ENCODE measurements at regions not wholly inside any gene's neighbourhood (a gene's known extent, or its start where the extent isn't known, plus 50 kb on each side); places are given as distances from the start of the nearest gene placed in this dataset.

- TF ChIP-seq EZH2phosphoT487 (IDR thresholded peaks at IDR 0.05; ENCODE audit: unreplicated experiment) (no peak), ZNF114 (CRISPR knock-in tag; IDR thresholded peaks at IDR 0.05) (no peak), CREB1 (CRISPR knock-in tag; IDR thresholded peaks at IDR 0.05; ENCODE audit: low read depth) (no peak), ETS1 (IDR thresholded peaks at IDR 0.05) (no peak), REST (IDR thresholded peaks at IDR 0.05; ENCODE audit: unreplicated experiment) (no peak), POLR2AphosphoS5 (IDR thresholded peaks at IDR 0.05; ENCODE audit: low read depth) (no peak), STAT1 (IDR thresholded peaks at IDR 0.05; ENCODE audit: unreplicated experiment) (no peak), ZNF331 (CRISPR knock-in tag; IDR thresholded peaks at IDR 0.05; ENCODE audit: low read depth) (no peak), NANOG (IDR thresholded peaks at IDR 0.05; ENCODE audit: borderline replicate concordance) (no peak)
- TF ChIP-seq, protein P1, sequence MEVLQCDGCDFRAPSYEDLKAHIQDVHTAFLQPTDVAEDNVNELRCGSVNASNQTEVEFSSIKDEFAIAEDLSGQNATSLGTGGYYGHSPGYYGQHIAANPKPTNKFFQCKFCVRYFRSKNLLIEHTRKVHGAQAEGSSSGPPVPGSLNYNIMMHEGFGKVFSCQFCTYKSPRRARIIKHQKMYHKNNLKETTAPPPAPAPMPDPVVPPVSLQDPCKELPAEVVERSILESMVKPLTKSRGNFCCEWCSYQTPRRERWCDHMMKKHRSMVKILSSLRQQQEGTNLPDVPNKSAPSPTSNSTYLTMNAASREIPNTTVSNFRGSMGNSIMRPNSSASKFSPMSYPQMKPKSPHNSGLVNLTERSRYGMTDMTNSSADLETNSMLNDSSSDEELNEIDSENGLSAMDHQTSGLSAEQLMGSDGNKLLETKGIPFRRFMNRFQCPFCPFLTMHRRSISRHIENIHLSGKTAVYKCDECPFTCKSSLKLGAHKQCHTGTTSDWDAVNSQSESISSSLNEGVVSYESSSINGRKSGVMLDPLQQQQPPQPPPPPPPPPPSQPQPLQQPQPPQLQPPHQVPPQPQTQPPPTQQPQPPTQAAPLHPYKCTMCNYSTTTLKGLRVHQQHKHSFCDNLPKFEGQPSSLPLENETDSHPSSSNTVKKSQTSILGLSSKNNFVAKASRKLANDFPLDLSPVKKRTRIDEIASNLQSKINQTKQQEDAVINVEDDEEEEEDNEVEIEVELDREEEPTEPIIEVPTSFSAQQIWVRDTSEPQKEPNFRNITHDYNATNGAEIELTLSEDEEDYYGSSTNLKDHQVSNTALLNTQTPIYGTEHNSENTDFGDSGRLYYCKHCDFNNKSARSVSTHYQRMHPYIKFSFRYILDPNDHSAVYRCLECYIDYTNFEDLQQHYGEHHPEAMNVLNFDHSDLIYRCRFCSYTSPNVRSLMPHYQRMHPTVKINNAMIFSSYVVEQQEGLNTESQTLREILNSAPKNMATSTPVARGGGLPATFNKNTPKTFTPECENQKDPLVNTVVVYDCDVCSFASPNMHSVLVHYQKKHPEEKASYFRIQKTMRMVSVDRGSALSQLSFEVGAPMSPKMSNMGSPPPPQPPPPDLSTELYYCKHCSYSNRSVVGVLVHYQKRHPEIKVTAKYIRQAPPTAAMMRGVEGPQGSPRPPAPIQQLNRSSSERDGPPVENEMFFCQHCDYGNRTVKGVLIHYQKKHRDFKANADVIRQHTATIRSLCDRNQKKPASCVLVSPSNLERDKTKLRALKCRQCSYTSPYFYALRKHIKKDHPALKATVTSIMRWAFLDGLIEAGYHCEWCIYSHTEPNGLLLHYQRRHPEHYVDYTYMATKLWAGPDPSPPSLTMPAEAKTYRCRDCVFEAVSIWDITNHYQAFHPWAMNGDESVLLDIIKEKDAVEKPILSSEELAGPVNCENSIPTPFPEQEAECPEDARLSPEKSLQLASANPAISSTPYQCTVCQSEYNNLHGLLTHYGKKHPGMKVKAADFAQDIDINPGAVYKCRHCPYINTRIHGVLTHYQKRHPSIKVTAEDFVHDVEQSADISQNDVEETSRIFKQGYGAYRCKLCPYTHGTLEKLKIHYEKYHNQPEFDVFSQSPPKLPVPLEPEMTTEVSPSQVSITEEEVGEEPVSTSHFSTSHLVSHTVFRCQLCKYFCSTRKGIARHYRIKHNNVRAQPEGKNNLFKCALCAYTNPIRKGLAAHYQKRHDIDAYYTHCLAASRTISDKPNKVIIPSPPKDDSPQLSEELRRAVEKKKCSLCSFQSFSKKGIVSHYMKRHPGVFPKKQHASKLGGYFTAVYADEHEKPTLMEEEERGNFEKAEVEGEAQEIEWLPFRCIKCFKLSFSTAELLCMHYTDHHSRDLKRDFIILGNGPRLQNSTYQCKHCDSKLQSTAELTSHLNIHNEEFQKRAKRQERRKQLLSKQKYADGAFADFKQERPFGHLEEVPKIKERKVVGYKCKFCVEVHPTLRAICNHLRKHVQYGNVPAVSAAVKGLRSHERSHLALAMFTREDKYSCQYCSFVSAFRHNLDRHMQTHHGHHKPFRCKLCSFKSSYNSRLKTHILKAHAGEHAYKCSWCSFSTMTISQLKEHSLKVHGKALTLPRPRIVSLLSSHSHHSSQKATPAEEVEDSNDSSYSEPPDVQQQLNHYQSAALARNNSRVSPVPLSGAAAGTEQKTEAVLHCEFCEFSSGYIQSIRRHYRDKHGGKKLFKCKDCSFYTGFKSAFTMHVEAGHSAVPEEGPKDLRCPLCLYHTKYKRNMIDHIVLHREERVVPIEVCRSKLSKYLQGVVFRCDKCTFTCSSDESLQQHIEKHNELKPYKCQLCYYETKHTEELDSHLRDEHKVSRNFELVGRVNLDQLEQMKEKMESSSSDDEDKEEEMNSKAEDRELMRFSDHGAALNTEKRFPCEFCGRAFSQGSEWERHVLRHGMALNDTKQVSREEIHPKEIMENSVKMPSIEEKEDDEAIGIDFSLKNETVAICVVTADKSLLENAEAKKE (CRISPR knock-in tag; IDR thresholded peaks at IDR 0.05), result no peak
- TF ChIP-seq, protein P2, sequence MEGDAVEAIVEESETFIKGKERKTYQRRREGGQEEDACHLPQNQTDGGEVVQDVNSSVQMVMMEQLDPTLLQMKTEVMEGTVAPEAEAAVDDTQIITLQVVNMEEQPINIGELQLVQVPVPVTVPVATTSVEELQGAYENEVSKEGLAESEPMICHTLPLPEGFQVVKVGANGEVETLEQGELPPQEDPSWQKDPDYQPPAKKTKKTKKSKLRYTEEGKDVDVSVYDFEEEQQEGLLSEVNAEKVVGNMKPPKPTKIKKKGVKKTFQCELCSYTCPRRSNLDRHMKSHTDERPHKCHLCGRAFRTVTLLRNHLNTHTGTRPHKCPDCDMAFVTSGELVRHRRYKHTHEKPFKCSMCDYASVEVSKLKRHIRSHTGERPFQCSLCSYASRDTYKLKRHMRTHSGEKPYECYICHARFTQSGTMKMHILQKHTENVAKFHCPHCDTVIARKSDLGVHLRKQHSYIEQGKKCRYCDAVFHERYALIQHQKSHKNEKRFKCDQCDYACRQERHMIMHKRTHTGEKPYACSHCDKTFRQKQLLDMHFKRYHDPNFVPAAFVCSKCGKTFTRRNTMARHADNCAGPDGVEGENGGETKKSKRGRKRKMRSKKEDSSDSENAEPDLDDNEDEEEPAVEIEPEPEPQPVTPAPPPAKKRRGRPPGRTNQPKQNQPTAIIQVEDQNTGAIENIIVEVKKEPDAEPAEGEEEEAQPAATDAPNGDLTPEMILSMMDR (conservative IDR thresholded peaks at IDR 0.05; ENCODE audit: low read depth in 2 of 2), result no peak
- ATAC-seq, result no peak
- DNase-seq (ENCODE audit: low spot score), result no peak
- Mint-ChIP-seq H3K27ac (no peak overlapping the region), H3K4me3 (no peak overlapping the region), H3K36me3 (ENCODE audit: low read depth) (no peaks in the 10 kb centered on the region), H3K27me3 (ENCODE audit: insufficient read depth, low read depth, poor library complexity) (no peaks in the 10 kb centered on the region), H3K4me1 (no peaks in the 10 kb centered on the region), H3K9me3 (peaks cover 5% of the 10 kb centered on the region; the same call in 1 of the 3 replicates)
- no peaks in the 10 kb centered on the region for H3K4me1 ChIP-seq (ENCODE audit: insufficient read depth)
- H3K9me2 ChIP-seq (ENCODE audit: insufficient read depth), result peaks cover 9% of the 10 kb centered on the region; the same call in 1 of the 2 replicates
- no peaks in the 10 kb centered on the region for H3F3A ChIP-seq (replicated peaks; ENCODE audit: low read depth)
- no peaks in the 10 kb centered on the region for H4K20me1 ChIP-seq (replicated peaks; ENCODE audit: insufficient read depth)
- no peak overlapping the region for H3K4me3 ChIP-seq
- H2AFZ ChIP-seq, result no peak overlapping the region
- no peaks in the 10 kb centered on the region for H3K79me2 ChIP-seq (replicated peaks; ENCODE audit: insufficient read depth)
- no peak overlapping the region for H3K4me2 ChIP-seq
- H3K27me3 ChIP-seq (ENCODE audit: insufficient read depth), result no peaks in the 10 kb centered on the region
- H3K36me3 ChIP-seq (ENCODE audit: insufficient read depth), result no peaks in the 10 kb centered on the region
- no peak overlapping the region for H3K27ac ChIP-seq (ENCODE audit: low read depth)
Observed at GRCh38 chr2:217192366-217192765, 332.5 kb upstream of the TNP1 start.
